Body of pancreas (tissue), 4 donors: ENCODE measurements at regions not wholly inside any gene's neighbourhood (a gene's known extent, or its start where the extent isn't known, plus 50 kb on each side); places are given as distances from the start of the nearest gene placed in this dataset.

Experiments
- CTCF ChIP-seq, 7 experiments: fragments of 450-650 bp in 4 of 7; fragments of 200-600 bp in 3 of 7; sonication (generic) in 3 of 7; IDR thresholded peaks; one replicate each; pipeline ENCODE4 v1.5.1; 2016 to 2019; ENCODE audit warnings: antibody characterized with exemption in 7 of 7
- POLR2A ChIP-seq, 3 donors: fragments of 450-650 bp; IDR thresholded peaks; one replicate each; pipeline ENCODE4 v1.6.1; 2016; ENCODE audit warnings: antibody characterized with exemption in 3 of 3, mild to moderate bottlenecking in 2 of 3

GRCh38 chr12:82210882-82211281 lies 147.3 kb downstream of the CCDC59 start:
- TF ChIP-seq CTCF (IDR thresholded peaks at IDR 0.05): no peak
- no peak for TF ChIP-seq POLR2A (IDR thresholded peaks at IDR 0.05)
